Right cardiac atrium (tissue), 5 donors: ENCODE measurements at regions not wholly inside any gene's neighbourhood (a gene's known extent, or its start where the extent isn't known, plus 50 kb on each side); places are given as distances from the start of the nearest gene placed in this dataset.

Experiments used
- ATAC-seq, 2 donors: fragments of 200-7000 bp; cut with Tn5 transposase; one replicate each; pipeline versions ENCODE4 v1.8.0 to v1.9.1; 2020; ENCODE audit warnings: moderate library complexity in 2 of 2, mild to moderate bottlenecking in 1 of 2
- DNase-seq, 3 donors: peaks; one replicate each; pipeline ENCODE4 v3.0.0-alpha.2; 2020
- H3K27ac ChIP-seq: one replicate; pipeline ENCODE4 v1.5.1; 2013; ENCODE audit warnings: mild to moderate bottlenecking, low read length, control low read depth, moderate library complexity
- H3K27me3 ChIP-seq: one replicate; pipeline ENCODE4 v1.6.1; 2013; ENCODE audit not compliant: control insufficient read depth, insufficient read depth
- H3K4me1 ChIP-seq: one replicate; pipeline ENCODE4 v1.6.1; 2013; ENCODE audit warnings: low read length; ENCODE audit not compliant: control insufficient read depth, insufficient read depth
- H3K4me3 ChIP-seq: one replicate; pipeline ENCODE4 v1.5.1; 2013; ENCODE audit warnings: low read length, control low read depth
- H3K9me3 ChIP-seq: one replicate; pipeline ENCODE4 v1.6.1; 2013; ENCODE audit warnings: low read length; ENCODE audit not compliant: control insufficient read depth
- WGBS: extraction: QIAGEN DNeasy Blood & Tissue Kit; methylation state at CpG from one replicate; pipeline ENCODE4 v1.1.7; 2013; 5-methylcytosine and 5-hydroxymethylcytosine counted together
- intact Hi-C, 4 donors: fragments of 100-400 bp; cut with DNase I; formaldehyde crosslinking; loops; one replicate each; pipeline versions ENCODE4 v1.11.0 to v1.14.0; 2022 to 2023
- donor health status: healthy with polysubstance abuse.
- donor health status: DM: no; HTN: yes; CAD: no.
- donor health status: DM: no; HTN: no; CAD: no.
- donor health status: DM: no; HTN: yes; CAD: no; lungs with severe emphysema.
- donor health status: DM: yes; HTN: yes; CAD: no.

DNA sequence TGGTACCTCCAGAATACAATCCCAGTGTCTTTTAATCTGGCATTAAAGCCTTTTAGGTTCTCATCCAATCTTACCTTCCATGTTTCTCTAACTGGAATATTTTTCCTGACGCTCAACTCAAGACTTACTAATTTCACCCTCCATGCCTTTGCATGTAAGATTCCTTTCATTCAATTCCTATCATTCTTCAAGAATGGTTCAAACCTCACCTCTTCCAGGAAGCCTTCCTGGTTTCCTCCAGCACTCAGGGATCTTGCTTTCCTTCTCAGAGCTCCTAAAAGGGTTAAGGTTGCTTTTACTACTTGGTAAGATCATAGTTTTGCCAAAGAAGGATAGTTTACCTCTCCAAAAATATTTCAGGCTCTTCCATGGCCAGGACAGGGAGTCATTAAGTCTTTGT lies 91.2 kb upstream of the CACNA1E start:
- intact Hi-C loops: no loop called here
- 96% methylated on average over 1 of the region's 1 CpG for WGBS
- H3K27ac ChIP-seq: no peak overlapping the region
- peaks cover 2% of the 10 kb centered on the region for H3K4me1 ChIP-seq
- H3K27me3 ChIP-seq: no peaks in the 10 kb centered on the region
- no peak for ATAC-seq
- H3K9me3 ChIP-seq: no peaks in the 10 kb centered on the region
- no peak for DNase-seq
- H3K4me3 ChIP-seq: no peak overlapping the region

DNA sequence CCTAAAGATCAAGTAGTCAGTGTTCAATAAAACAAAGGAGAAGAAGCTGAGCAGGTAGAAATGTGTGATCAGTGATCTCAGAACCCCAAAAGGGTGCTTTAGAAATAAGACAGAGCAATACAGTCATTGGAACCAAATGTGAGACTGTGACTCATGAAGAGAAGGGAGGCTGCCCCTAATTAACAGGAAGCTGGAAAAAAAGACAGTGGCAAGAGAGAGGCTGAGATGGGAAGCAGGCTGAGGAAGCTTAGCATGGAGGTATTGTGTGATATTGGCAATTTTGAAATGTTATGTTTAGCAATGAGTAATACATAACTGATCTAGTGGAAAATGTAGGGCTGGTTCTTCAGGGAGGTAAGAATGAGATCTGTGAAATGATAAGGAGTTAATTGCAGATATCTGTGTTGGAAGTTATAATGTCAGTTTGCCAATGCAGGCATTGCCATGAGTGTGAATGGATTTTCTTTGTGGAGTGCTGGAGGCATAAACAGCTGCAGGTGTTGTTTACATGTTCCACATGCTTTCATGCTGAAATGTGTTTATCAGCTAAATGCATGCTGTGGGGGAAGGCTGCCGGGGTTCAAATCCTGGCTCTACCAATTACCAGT lies 90.6 kb upstream of the CACNA1E start:
- Histone ChIP-seq H3K27me3 (no peaks in the 10 kb centered on the region), H3K4me3 (no peak overlapping the region), H3K27ac (no peak overlapping the region), H3K4me1 (peaks cover 2% of the 10 kb centered on the region), H3K9me3 (no peaks in the 10 kb centered on the region)
- DNase-seq (no peak), ATAC-seq (no peak)
- WGBS: 62% methylated on average over 1 of the region's 1 CpG
- intact Hi-C loops: no loop called here

DNA sequence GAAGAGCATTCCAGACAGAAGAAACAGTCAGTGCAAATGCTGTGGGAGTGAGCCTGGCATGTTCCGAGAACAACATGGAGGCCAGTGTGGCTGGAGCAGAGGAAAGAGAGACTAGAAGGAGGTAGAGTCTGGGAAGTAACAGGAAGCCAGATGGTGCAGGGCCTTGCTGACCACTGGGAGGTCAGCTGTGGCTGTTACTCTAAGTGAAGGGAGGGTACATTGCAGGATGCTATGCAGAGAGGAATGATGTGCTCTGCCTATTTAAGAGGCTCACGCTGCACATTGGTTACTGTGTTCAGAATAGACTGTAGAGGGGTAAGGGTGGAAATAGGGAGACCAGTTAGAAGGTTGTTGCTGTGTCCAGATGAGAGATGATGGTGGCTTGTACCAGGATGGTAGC lies 88.6 kb upstream of the CACNA1E start:
- ATAC-seq: no peak
- WGBS: 78% methylated on average over 2 of the region's 2 CpGs
- intact Hi-C loops: no loop called here
- Histone ChIP-seq H3K4me1 (peaks cover 2% of the 10 kb centered on the region), H3K27ac (no peak overlapping the region), H3K9me3 (no peaks in the 10 kb centered on the region), H3K4me3 (no peak overlapping the region), H3K27me3 (no peaks in the 10 kb centered on the region)
- DNase-seq: no peak

DNA sequence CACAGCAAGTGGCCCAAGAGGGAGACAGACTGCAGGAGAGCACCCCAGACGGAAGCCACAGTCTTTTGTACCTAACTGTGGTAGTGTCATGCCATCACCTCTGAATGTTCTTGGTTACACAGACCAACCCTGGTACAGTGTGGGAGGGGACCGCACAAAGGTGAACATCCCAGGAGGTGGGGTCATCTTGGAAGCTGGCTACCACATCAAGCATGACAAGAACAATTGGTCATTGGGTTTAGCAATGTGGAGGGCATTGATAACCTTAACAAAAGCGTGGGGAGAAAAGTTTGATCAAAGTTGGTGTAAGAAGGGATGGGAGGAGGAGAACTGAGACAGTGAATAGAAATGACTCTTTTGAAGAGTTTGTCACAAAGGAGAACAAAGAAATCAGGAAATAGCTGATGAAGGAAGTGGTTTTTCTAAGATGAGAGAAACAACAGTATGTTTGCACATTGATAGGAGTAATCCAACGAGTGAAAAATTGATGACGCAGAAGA lies 87.1 kb upstream of the CACNA1E start:
- no peaks in the 10 kb centered on the region for H3K4me1 ChIP-seq
- no peaks in the 10 kb centered on the region for H3K27me3 ChIP-seq
- no peaks in the 10 kb centered on the region for H3K9me3 ChIP-seq
- DNase-seq (no peak), ATAC-seq (no peak)
- WGBS: 79% methylated on average over 5 of the region's 5 CpGs
- intact Hi-C loops: no loop called here
- no peak overlapping the region for H3K27ac ChIP-seq
- no peak overlapping the region for H3K4me3 ChIP-seq

DNA sequence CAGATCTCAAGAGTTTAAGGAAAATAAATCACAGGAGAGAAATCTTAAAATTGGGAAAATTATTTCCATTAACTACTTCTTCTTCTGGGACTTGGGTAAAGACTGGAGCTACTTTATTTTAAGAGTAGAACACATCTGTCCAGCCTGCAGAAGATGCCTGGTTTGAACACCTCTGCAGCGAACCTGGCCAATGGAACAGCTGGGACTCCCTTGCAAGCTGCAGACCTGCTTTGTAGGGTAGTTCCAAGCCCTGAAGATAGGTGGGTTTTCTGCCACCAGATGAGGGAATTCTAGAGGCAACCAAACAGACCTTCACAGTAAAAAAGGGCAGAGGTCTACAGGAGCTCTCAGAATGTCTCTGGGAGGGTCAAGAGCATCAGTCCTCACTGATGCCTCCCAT lies 86.5 kb upstream of the CACNA1E start:
- H3K27ac ChIP-seq: no peak overlapping the region
- 94% methylated on average over 1 of the region's 1 CpG for WGBS
- intact Hi-C loops: no loop called here

DNA sequence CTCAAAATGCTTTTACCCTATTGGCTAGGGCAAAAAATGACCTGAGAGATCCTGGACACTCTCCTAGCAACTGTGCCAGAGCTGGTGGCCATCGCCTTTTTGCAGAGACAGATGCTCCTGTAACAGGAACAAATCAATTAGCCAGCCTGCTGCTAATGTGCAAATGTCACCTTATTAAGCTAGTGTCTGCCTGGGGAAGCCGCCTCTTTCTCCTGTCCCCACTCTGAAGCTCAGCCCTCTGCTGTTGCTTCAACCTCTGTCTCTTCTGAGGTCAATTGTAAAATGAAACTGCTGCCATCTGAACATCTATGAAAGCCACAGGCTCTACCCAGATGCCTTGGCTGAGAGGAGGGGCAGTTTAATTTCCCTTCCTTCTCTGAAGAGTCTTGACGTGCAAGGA lies 85.5 kb upstream of the CACNA1E start:
- H3K27me3 ChIP-seq: no peaks in the 10 kb centered on the region
- no peak overlapping the region for H3K4me3 ChIP-seq
- DNase-seq: no peak
- WGBS: 58% methylated on average over 3 of the region's 3 CpGs
- H3K9me3 ChIP-seq: no peaks in the 10 kb centered on the region
- ATAC-seq: no peak
- H3K27ac ChIP-seq: no peak overlapping the region
- H3K4me1 ChIP-seq: no peaks in the 10 kb centered on the region
- intact Hi-C loops: no loop called here

More for the DNA sequence above, 86.5 kb upstream of the CACNA1E start:
- H3K4me1 ChIP-seq: no peaks in the 10 kb centered on the region
- DNase-seq: no peak
- no peak for ATAC-seq
- no peak overlapping the region for H3K4me3 ChIP-seq
- no peaks in the 10 kb centered on the region for H3K27me3 ChIP-seq
- no peaks in the 10 kb centered on the region for H3K9me3 ChIP-seq

DNA sequence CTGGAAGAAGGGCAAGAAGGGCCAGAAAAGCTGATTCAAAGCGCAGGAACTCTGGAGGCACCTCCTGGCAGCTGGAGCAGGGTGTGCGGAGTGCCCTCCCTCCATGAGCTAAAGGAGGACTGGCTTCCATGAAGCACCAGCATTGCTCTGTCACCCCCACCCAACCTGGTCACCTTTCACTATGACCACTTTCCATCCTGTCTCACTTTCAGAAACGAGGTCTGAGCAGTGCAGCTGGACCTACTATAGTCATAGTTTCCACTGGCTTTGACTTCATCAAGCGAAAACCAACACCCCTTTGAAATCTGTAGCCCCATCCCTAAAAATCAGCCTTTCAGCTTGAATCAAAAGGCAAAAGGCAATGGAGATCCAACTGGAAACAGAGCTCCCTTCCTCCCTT lies 84.8 kb upstream of the CACNA1E start:
- H3K27ac ChIP-seq: no peak overlapping the region

DNA sequence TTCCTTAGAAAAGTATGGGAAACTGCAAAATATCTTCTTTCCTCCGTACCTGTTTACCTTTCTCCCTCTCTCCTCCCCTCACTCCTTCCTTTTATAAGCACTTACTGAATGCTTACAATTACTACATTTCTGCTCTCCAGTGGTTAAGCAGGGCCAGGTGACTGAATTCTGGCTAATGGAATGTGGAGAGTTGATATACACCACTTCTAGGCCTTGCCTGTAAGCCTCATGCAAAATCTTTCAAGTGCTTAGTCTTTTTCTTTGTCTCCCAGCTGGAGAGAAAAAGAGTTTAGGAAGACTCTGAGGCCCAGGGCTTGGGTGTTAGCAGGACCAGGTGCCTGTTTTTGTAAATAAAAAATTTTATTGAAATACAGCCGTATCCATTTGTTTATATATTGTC lies 77.7 kb upstream of the CACNA1E start:
- Histone ChIP-seq H3K27ac (no peak overlapping the region), H3K9me3 (no peaks in the 10 kb centered on the region), H3K4me3 (no peak overlapping the region), H3K27me3 (no peaks in the 10 kb centered on the region), H3K4me1 (no peaks in the 10 kb centered on the region)
- 74% methylated on average over 2 of the region's 2 CpGs for whole genome bisulfite sequencing
- intact Hi-C loops: no loop called here
- ATAC-seq (no peak), DNase-seq (no peak)

More for the DNA sequence above, 84.8 kb upstream of the CACNA1E start:
- ATAC-seq: no peak
- no peak for DNase-seq
- no peaks in the 10 kb centered on the region for H3K4me1 ChIP-seq
- intact Hi-C loops: no loop called here
- H3K27me3 ChIP-seq: no peaks in the 10 kb centered on the region
- 85% methylated on average over 4 of the region's 4 CpGs for WGBS
- H3K4me3 ChIP-seq: no peak overlapping the region
- H3K9me3 ChIP-seq: no peaks in the 10 kb centered on the region

DNA sequence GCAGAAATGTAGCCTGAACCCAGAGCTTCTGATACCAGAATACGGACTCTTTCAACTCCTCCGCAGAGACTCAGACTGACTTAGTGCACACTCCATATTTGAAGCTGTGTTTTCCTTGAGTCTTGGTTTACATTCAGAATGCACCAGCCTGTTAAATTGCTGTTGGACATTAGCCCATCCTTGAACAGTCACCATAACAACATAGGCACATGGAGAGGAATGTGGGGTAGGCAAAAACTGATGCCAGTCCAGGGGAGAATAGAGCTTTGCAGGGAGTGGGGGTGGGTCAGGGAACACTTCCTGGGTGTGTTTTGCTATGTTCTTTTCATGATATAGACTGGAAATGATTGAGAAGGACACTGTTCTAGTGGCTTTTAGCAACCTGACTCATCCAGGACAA lies 76.3 kb upstream of the CACNA1E start:
- Histone ChIP-seq H3K9me3 (no peaks in the 10 kb centered on the region), H3K4me3 (no peak overlapping the region), H3K4me1 (no peaks in the 10 kb centered on the region), H3K27ac (no peak overlapping the region), H3K27me3 (no peaks in the 10 kb centered on the region)
- DNase-seq (no peak), ATAC-seq (no peak)
- intact Hi-C loops: no loop called here
- WGBS: 92% methylated on average over 2 of the region's 2 CpGs

DNA sequence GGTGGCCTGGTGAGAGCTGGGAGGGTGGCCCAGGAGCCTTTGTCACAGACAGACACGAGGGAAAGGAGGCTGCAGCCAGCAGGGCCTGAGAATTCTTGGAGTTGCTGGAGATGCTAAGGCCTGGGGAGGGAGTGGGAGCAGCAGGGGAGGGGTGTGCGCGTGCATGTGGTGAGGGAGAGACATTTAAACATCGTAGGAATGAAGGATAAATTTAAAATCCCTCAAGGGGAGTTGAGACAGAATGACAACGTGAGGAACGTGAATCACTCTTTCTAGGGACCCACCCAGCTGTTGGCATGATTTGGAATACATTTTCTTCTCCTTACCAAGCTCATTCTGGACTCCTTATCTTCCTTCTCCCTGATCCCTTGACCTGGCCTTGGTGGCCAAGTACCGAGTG lies 73.3 kb upstream of the CACNA1E start:
- H3K27me3 ChIP-seq: no peaks in the 10 kb centered on the region
- intact Hi-C loops: no loop called here
- no peak for ATAC-seq
- H3K27ac ChIP-seq: no peak overlapping the region
- 65% methylated on average over 7 of the region's 7 CpGs for WGBS
- no peak overlapping the region for H3K4me3 ChIP-seq
- no peaks in the 10 kb centered on the region for H3K4me1 ChIP-seq
- H3K9me3 ChIP-seq: no peaks in the 10 kb centered on the region
- DNase-seq: no peak

DNA sequence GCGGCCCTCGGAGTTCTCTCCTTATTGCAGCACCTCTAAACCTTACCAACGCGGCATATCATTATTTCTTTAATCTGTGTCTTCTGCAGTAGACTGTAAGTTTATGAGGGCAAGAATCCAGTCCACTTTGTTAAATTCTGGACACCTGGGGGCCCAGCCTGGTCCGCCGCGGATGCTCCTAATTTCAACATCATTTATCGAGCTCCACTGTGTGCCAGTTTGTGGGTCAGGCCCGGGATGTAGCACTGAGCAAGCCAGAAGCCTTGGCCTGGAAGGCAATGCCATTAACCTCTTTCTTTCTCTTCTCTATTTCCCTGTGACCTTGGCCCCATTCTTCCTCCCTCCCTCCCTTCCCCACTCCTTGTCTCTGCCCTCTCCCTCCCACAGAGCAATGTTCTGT lies 70.6 kb upstream of the CACNA1E start:
- ATAC-seq (no peak), DNase-seq (no peak)
- Histone ChIP-seq H3K9me3 (no peaks in the 10 kb centered on the region), H3K27me3 (no peaks in the 10 kb centered on the region), H3K4me3 (no peak overlapping the region), H3K27ac (no peak overlapping the region), H3K4me1 (no peaks in the 10 kb centered on the region)
- intact Hi-C loops: no loop called here
- WGBS: 94% methylated on average over 9 of the region's 9 CpGs

DNA sequence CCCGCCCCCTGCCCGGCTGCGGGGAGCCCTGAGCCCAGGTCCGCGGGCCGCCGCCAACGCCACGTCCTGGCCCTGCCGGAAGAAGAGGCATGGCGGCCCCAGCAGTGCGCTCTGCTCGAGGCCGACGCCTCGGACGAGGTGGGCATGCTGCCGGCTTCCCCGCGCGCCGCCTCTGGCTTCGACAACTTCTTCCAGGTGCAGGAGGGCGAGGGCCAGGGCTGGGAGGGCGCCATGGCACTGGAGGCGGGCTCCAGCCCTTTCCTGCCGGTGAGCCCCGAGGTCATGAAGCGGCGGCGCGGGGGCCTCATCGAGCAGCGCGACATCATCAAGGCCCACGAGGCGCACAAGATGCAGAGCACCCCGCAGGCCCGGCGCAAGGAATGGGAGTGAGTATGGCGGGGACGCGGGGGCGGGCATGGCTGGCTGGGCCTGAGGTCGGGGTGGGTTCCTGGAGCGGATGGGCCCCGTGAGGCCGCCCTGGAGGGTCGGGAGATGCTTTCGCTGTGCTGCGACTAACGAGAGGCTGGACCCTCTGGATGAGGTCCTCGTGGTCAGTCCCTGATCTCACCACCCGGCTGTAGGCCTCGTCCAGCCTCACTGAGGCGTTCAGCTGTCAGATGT lies 70.0 kb upstream of the CACNA1E start:
- no peak overlapping the region for H3K4me3 ChIP-seq
- H3K27ac ChIP-seq: no peak overlapping the region
- 92% methylated on average over 56 of the region's 56 CpGs for WGBS
- H3K9me3 ChIP-seq: no peaks in the 10 kb centered on the region
- no peak for ATAC-seq
- intact Hi-C loops: no loop called here
- no peaks in the 10 kb centered on the region for H3K4me1 ChIP-seq
- H3K27me3 ChIP-seq: no peaks in the 10 kb centered on the region
- DNase-seq: no peak
